ENCODE measurements at regions not wholly inside any gene's neighbourhood (a gene's known extent, or its start where the extent isn't known, plus 50 kb on each side); places are given as distances from the start of the nearest gene placed in this dataset.

GRCh38 chr1:219699870-219700269 is 87.0 kb upstream of the ZC3H11B start:
- TF ChIP-seq CTCF (IDR thresholded peaks at IDR 0.05; ENCODE audit: extremely low read depth, low read depth, low read length), result no peak
- Histone ChIP-seq H3K27ac (ENCODE audit: low read depth, low read length) (no peak overlapping the region), H3K79me2 (ENCODE audit: insufficient read depth, low read length) (no peaks in the 10 kb centered on the region), H3K4me1 (ENCODE audit: insufficient read depth, low read length) (peaks cover 9% of the 10 kb centered on the region), H3K9me3 (ENCODE audit: low read depth, low read length) (no peaks in the 10 kb centered on the region), H3K36me3 (ENCODE audit: insufficient read depth, low read length) (no peaks in the 10 kb centered on the region), H3K4me2 (ENCODE audit: insufficient read depth, low read length) (no peak overlapping the region), H3K27me3 (ENCODE audit: insufficient read depth, low read length) (no peaks in the 10 kb centered on the region), H3K4me3 (ENCODE audit: insufficient read depth, low read length) (no peak overlapping the region), H2AFZ (ENCODE audit: low read length) (no peak overlapping the region), H4K20me1 (ENCODE audit: insufficient read depth, low read length) (no peaks in the 10 kb centered on the region)
- peak; percentile 54 for DNase-seq (ENCODE audit: insufficient read length, low spot score, missing footprints)

GRCh38 chr1:219697682-219698081 is 84.8 kb upstream of the ZC3H11B start:
- Histone ChIP-seq H4K20me1 (ENCODE audit: insufficient read depth, low read length) (no peaks in the 10 kb centered on the region), H3K4me3 (ENCODE audit: insufficient read depth, low read length) (no peak overlapping the region), H3K79me2 (ENCODE audit: insufficient read depth, low read length) (no peaks in the 10 kb centered on the region), H3K27ac (ENCODE audit: low read depth, low read length) (no peak overlapping the region), H3K9me3 (ENCODE audit: low read depth, low read length) (no peaks in the 10 kb centered on the region), H2AFZ (ENCODE audit: low read length) (no peak overlapping the region), H3K4me2 (ENCODE audit: insufficient read depth, low read length) (no peak overlapping the region), H3K4me1 (ENCODE audit: insufficient read depth, low read length) (peaks cover 16% of the 10 kb centered on the region), H3K27me3 (ENCODE audit: insufficient read depth, low read length) (no peaks in the 10 kb centered on the region), H3K36me3 (ENCODE audit: insufficient read depth, low read length) (no peaks in the 10 kb centered on the region)
- DNase-seq (ENCODE audit: insufficient read length, low spot score, missing footprints), result no peak
- no peak for TF ChIP-seq CTCF (IDR thresholded peaks at IDR 0.05; ENCODE audit: extremely low read depth, low read depth, low read length)

- H3K79me2 ChIP-seq (ENCODE audit: insufficient read depth, low read length), result no peaks in the 10 kb centered on the region
- TF ChIP-seq CTCF (IDR thresholded peaks at IDR 0.05; ENCODE audit: extremely low read depth, low read depth, low read length), result no peak
- H3K9me3 ChIP-seq (ENCODE audit: low read depth, low read length), result no peaks in the 10 kb centered on the region
- no peak for DNase-seq (ENCODE audit: insufficient read length, low spot score, missing footprints)
- peaks cover 6% of the 10 kb centered on the region for H3K4me1 ChIP-seq (ENCODE audit: insufficient read depth, low read length)
- H3K4me3 ChIP-seq (ENCODE audit: insufficient read depth, low read length), result no peak overlapping the region
- no peak overlapping the region for H3K27ac ChIP-seq (ENCODE audit: low read depth, low read length)
- no peak overlapping the region for H3K4me2 ChIP-seq (ENCODE audit: insufficient read depth, low read length)
- peaks cover 2% of the 10 kb centered on the region for H3K27me3 ChIP-seq (ENCODE audit: insufficient read depth, low read length)
- H4K20me1 ChIP-seq (ENCODE audit: insufficient read depth, low read length), result no peaks in the 10 kb centered on the region
- no peaks in the 10 kb centered on the region for H3K36me3 ChIP-seq (ENCODE audit: insufficient read depth, low read length)
- no peak overlapping the region for H2AFZ ChIP-seq (ENCODE audit: low read length)
These were observed 80.1 kb upstream of the ZC3H11B start for GRCh38 chr1:219692981-219693380.

- H2AFZ ChIP-seq (ENCODE audit: low read length), result no peak overlapping the region
- H4K20me1 ChIP-seq (ENCODE audit: insufficient read depth, low read length), result no peaks in the 10 kb centered on the region
- no peaks in the 10 kb centered on the region for H3K79me2 ChIP-seq (ENCODE audit: insufficient read depth, low read length)
- H3K27ac ChIP-seq (ENCODE audit: low read depth, low read length), result no peak overlapping the region
- no peaks in the 10 kb centered on the region for H3K9me3 ChIP-seq (ENCODE audit: low read depth, low read length)
- no peak for DNase-seq (ENCODE audit: insufficient read length, low spot score, missing footprints)
- H3K36me3 ChIP-seq (ENCODE audit: insufficient read depth, low read length), result no peaks in the 10 kb centered on the region
- peaks cover 2% of the 10 kb centered on the region for H3K27me3 ChIP-seq (ENCODE audit: insufficient read depth, low read length)
- no peak for TF ChIP-seq CTCF (IDR thresholded peaks at IDR 0.05; ENCODE audit: extremely low read depth, low read depth, low read length)
- peaks cover 6% of the 10 kb centered on the region for H3K4me1 ChIP-seq (ENCODE audit: insufficient read depth, low read length)
- no peak overlapping the region for H3K4me3 ChIP-seq (ENCODE audit: insufficient read depth, low read length)
- H3K4me2 ChIP-seq (ENCODE audit: insufficient read depth, low read length), result no peak overlapping the region
These were observed 76.9 kb upstream of the ZC3H11B start for GRCh38 chr1:219689774-219690173.

All from osteoblast (primary cell).